ENCODE measurements at regions not wholly inside any gene's neighbourhood (a gene's known extent, or its start where the extent isn't known, plus 50 kb on each side); places are given as distances from the start of the nearest gene placed in this dataset.

DNA sequence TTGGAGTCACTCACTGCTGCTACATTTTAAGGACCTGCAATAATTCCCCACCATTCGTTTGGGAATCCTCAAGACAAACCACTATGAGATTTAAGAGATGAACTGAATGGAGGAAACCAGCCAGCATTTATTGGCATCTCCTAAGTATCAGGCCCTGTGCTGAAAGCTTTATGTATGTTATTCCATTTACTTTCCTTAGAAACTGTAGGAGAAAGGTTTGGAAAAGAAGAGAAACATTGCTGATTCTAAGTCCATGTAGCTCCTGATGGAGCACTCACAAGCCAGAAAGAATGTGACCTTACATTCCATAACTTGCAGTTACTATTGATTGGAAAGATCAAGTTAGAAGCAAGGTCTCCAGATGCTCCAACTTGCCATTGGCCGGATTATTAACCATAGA, 267.4 kb downstream of the GAS1 start:
- in situ Hi-C loops (cut with MboI): no loop called here

More for the DNA sequence above, 267.4 kb downstream of the GAS1 start:
- H4K20me1 ChIP-seq (replicated peaks; ENCODE audit: control insufficient read depth, insufficient read depth, low read length): no peaks in the 10 kb centered on the region
- FAIRE-seq (no peak), DNase-seq (ENCODE audit: extremely low read depth in 1 of 4, low spot score in 3 of 4) (no peak), ATAC-seq (no peak)
- no peak overlapping the region for H3K4me3 ChIP-seq
- TF ChIP-seq, protein P1, sequence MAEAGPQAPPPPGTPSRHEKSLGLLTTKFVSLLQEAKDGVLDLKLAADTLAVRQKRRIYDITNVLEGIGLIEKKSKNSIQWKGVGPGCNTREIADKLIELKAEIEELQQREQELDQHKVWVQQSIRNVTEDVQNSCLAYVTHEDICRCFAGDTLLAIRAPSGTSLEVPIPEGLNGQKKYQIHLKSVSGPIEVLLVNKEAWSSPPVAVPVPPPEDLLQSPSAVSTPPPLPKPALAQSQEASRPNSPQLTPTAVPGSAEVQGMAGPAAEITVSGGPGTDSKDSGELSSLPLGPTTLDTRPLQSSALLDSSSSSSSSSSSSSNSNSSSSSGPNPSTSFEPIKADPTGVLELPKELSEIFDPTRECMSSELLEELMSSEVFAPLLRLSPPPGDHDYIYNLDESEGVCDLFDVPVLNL (CRISPR knock-in tag; IDR thresholded peaks at IDR 0.05; ENCODE audit: low read depth): no peak
- TF ChIP-seq DPF2 (IDR thresholded peaks at IDR 0.05): no peak
- TF ChIP-seq, protein P2, sequence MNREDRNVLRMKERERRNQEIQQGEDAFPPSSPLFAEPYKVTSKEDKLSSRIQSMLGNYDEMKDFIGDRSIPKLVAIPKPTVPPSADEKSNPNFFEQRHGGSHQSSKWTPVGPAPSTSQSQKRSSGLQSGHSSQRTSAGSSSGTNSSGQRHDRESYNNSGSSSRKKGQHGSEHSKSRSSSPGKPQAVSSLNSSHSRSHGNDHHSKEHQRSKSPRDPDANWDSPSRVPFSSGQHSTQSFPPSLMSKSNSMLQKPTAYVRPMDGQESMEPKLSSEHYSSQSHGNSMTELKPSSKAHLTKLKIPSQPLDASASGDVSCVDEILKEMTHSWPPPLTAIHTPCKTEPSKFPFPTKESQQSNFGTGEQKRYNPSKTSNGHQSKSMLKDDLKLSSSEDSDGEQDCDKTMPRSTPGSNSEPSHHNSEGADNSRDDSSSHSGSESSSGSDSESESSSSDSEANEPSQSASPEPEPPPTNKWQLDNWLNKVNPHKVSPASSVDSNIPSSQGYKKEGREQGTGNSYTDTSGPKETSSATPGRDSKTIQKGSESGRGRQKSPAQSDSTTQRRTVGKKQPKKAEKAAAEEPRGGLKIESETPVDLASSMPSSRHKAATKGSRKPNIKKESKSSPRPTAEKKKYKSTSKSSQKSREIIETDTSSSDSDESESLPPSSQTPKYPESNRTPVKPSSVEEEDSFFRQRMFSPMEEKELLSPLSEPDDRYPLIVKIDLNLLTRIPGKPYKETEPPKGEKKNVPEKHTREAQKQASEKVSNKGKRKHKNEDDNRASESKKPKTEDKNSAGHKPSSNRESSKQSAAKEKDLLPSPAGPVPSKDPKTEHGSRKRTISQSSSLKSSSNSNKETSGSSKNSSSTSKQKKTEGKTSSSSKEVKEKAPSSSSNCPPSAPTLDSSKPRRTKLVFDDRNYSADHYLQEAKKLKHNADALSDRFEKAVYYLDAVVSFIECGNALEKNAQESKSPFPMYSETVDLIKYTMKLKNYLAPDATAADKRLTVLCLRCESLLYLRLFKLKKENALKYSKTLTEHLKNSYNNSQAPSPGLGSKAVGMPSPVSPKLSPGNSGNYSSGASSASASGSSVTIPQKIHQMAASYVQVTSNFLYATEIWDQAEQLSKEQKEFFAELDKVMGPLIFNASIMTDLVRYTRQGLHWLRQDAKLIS (CRISPR knock-in tag; IDR thresholded peaks at IDR 0.05): no peak
- no peak for TF ChIP-seq POLR2B (IDR thresholded peaks at IDR 0.05; ENCODE audit: low read depth, partially characterized antibody)
- no TSS peak for BruUV-seq (replicated peaks)
- H3K27ac ChIP-seq (ENCODE audit: extremely low read depth, low read depth, low read length): no peak overlapping the region
- intact Hi-C loops (cut with micrococcal nuclease): no loop called here
- POLR2A ChIA-PET: interaction anchor here (1.4 kb wide), 1 partner anchor 11 kb away, joined by 3 read pairs; no protein-coding TSS in a partner anchor
- CTCF ChIA-PET (ENCODE audit: low intra/inter-chr PET ratio): no interaction called here
- no peak overlapping the region for H3K9ac ChIP-seq (ENCODE audit: insufficient read depth in 1 of 2, low read depth in 2 of 2, low read length in 2 of 2)
- H2AFZ ChIP-seq (ENCODE audit: low read depth, low read length): no peak overlapping the region
- H3K36me3 ChIP-seq (ENCODE audit: control insufficient read depth, insufficient read depth, low read length): no peaks in the 10 kb centered on the region
- no peaks in the 10 kb centered on the region for H3K9me1 ChIP-seq (ENCODE audit: control insufficient read depth, insufficient read depth, low read length)
- no peaks in the 10 kb centered on the region for H3K27me3 ChIP-seq (ENCODE audit: control insufficient read depth in 2 of 2, insufficient read depth in 2 of 2, low read length in 2 of 2)
- no peaks in the 10 kb centered on the region for H3K4me1 ChIP-seq (replicated peaks in 1 of 2; ENCODE audit: control insufficient read depth in 2 of 2, insufficient read depth in 2 of 2, low read length in 2 of 2)
- WGBS (ENCODE audit: insufficient coverage, low coverage, missing lambda C conversion rate): 5% methylated on average over 2 of the region's 2 CpGs
- no peak overlapping the region for H3K4me2 ChIP-seq (ENCODE audit: insufficient read depth, low read length)
- no peaks in the 10 kb centered on the region for H3K79me2 ChIP-seq (ENCODE audit: control insufficient read depth, insufficient read depth, low read length)
- no peaks in the 10 kb centered on the region for H3K9me3 ChIP-seq (replicated peaks; ENCODE audit: control insufficient read depth, insufficient read depth, low read depth, low read length)

Data from K562 (cell line).